OCI-LY3 (cell line): ENCODE measurements at regions not wholly inside any gene's neighbourhood (a gene's known extent, or its start where the extent isn't known, plus 50 kb on each side); places are given as distances from the start of the nearest gene placed in this dataset.

ENCODE experiments used
- H2AFZ ChIP-seq: fragments of 200-600, 300-600 bp; shearing (Covaris generic); 2 replicates; pipeline ENCODE4 v1.6.0; 2014; ENCODE audit warnings: antibody characterized with exemption, low read depth, low read length
- H3K27ac ChIP-seq: fragments of 200-600, 300-600 bp; sonication (generic); 2 replicates; pipeline ENCODE4 v1.5.1; 2014; ENCODE audit warnings: mild to moderate bottlenecking, low read length, moderate library complexity, mixed read lengths
- H3K27me3 ChIP-seq: fragments of 200-600, 300-600 bp; sonication (generic); 2 replicates; pipeline ENCODE4 v1.6.1; 2014; ENCODE audit warnings: low read depth, low read length, mixed read lengths
- H3K36me3 ChIP-seq: fragments of 200-600, 300-600 bp; sonication (generic); replicated peaks from 2 replicates; pipeline ENCODE3; 2014; ENCODE audit warnings: low read depth, low read length, mixed read lengths
- H3K4me1 ChIP-seq: fragments of 300-600, 200-600 bp; sonication (generic); 2 replicates; pipeline ENCODE4 v1.6.1; 2014; ENCODE audit warnings: low read length, mixed read lengths
- H3K4me2 ChIP-seq: fragments of 200-600, 300-600 bp; sonication (generic); 2 replicates; pipeline ENCODE4 v1.6.1; 2014; ENCODE audit warnings: low read length, mixed read lengths
- H3K4me3 ChIP-seq: fragments of 300-600, 200-600 bp; sonication (generic); 2 replicates; pipeline ENCODE4 v1.5.1; 2014; ENCODE audit warnings: antibody characterized with exemption, mild to moderate bottlenecking, low read length, moderate library complexity
- H3K79me2 ChIP-seq: fragments of 300-600, 200-600 bp; shearing (Covaris generic); 2 replicates; pipeline ENCODE4 v1.6.1; 2014; ENCODE audit warnings: mild to moderate bottlenecking, low read length, mixed read lengths
- H3K9ac ChIP-seq: fragments of 300-600, 200-600 bp; shearing (Covaris generic); 2 replicates; pipeline ENCODE4 v1.6.0; 2014; ENCODE audit warnings: mild to moderate bottlenecking, low read length, moderate library complexity
- H3K9me3 ChIP-seq: fragments of 200-600, 300-600 bp; shearing (Covaris generic); 2 replicates; pipeline ENCODE4 v1.6.1; 2014; ENCODE audit warnings: low read length, mixed read lengths; ENCODE audit not compliant: insufficient read depth
- H4K20me1 ChIP-seq: fragments of 200-600, 300-600 bp; sonication (generic); 2 replicates; pipeline ENCODE4 v1.6.1; 2016; ENCODE audit warnings: low read length, mixed read lengths; ENCODE audit not compliant: insufficient read depth
- CTCF ChIP-seq: fragments of 200-600, 300-600 bp; sonication (generic); IDR thresholded peaks from 2 replicates; pipeline ENCODE4 v1.5.1; 2014; ENCODE audit warnings: antibody characterized with exemption, low read length, low read depth
- EZH2phosphoT487 ChIP-seq: fragments of 200-600 bp; shearing (Covaris generic); IDR thresholded peaks from 2 replicates; pipeline ENCODE4 v1.6.1; 2018; ENCODE audit warnings: antibody characterized with exemption, mixed run types, low read depth

- Histone ChIP-seq H4K20me1 (no peaks in the 10 kb centered on the region), H3K27ac (no peak overlapping the region), H3K4me2 (no peak overlapping the region), H2AFZ (no peak overlapping the region), H3K79me2 (no peaks in the 10 kb centered on the region), H3K9ac (no peak overlapping the region), H3K9me3 (no peaks in the 10 kb centered on the region), H3K36me3 (no peaks in the 10 kb centered on the region), H3K4me1 (no peaks in the 10 kb centered on the region), H3K27me3 (peaks cover 11% of the 10 kb centered on the region; the same call in 1 of the 2 replicates), H3K4me3 (no peak overlapping the region)
- TF ChIP-seq EZH2phosphoT487 (no peak), CTCF (no peak)
These were observed 58.1 kb downstream of the KLF4 start for GRCh38 chr9:107431461-107431860.

DNA sequence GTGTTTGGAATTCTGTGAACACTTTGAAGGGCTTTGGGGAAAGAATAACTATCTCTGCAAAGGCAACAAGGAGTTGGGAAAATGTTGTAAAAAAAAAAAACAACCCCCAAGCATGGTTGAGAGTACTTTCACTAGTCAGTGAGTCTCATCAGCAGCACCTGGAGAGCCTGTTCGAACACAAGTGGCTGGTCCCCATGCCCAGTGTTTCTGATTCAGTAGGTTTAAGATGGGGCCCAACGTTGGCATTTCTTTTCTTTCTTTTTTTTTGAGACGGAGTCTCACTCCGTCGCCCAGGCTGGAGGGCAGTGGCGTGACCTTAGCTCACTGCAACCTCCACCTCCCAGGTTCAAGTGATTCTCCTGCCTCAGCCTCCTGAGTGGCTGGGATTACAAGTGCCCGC lies 59.5 kb downstream of the KLF4 start:
- TF ChIP-seq EZH2phosphoT487: no peak
- no peak for TF ChIP-seq CTCF
- H3K4me3 ChIP-seq: no peak overlapping the region
- H3K9ac ChIP-seq: no peak overlapping the region
- H3K4me2 ChIP-seq: no peak overlapping the region
- no peak overlapping the region for H3K27ac ChIP-seq
- H3K27me3 ChIP-seq: no peaks in the 10 kb centered on the region
- H4K20me1 ChIP-seq: no peaks in the 10 kb centered on the region
- H2AFZ ChIP-seq: no peak overlapping the region
- no peaks in the 10 kb centered on the region for H3K36me3 ChIP-seq
- H3K9me3 ChIP-seq: no peaks in the 10 kb centered on the region
- H3K79me2 ChIP-seq: no peaks in the 10 kb centered on the region
- H3K4me1 ChIP-seq: peaks cover under 1% of the 10 kb centered on the region; the same call in 1 of the 2 replicates

DNA sequence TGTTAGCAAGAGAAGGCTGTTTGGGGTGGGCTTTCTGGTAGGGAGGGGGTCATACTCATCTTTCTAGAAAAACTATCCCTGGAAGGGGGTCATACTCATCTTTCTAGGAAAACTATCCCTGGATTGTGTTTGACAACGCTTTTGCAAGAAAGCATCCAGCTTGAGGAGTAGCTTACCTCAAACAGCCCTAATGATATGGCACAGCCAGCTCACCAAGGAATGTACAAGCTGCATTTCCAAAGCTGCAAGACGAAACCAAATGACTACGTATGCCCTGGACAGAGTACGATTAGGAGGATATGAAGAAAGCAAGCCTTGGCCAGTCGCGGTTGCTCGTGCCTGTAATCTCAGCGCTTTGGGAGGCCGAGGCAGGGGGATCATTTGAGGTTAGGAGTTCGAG lies 63.4 kb downstream of the KLF4 start:
- Histone ChIP-seq H3K9ac (no peak overlapping the region), H3K27me3 (no peaks in the 10 kb centered on the region), H3K9me3 (no peaks in the 10 kb centered on the region), H3K79me2 (no peaks in the 10 kb centered on the region), H4K20me1 (no peaks in the 10 kb centered on the region), H3K36me3 (no peaks in the 10 kb centered on the region), H3K4me3 (no peak overlapping the region), H2AFZ (no peak overlapping the region), H3K4me1 (peaks cover 5% of the 10 kb centered on the region; the same call in 1 of the 2 replicates), H3K4me2 (no peak overlapping the region), H3K27ac (no peak overlapping the region)
- TF ChIP-seq EZH2phosphoT487 (no peak), CTCF (no peak)

GRCh38 chr9:107425101-107426025 lies 64.2 kb downstream of the KLF4 start:
- Histone ChIP-seq H3K79me2 (no peaks in the 10 kb centered on the region), H3K4me1 (peaks cover 5% of the 10 kb centered on the region; the same call in 1 of the 2 replicates), H3K36me3 (no peaks in the 10 kb centered on the region), H3K9ac (peak overlapping the region; percentile 38; the same call in 1 of the 2 replicates), H3K4me3 (peak overlapping the region; percentile 76), H3K27ac (no peak overlapping the region), H4K20me1 (no peaks in the 10 kb centered on the region), H3K4me2 (peak overlapping the region; percentile 91), H3K9me3 (no peaks in the 10 kb centered on the region), H2AFZ (peak overlapping the region; percentile 96), H3K27me3 (0 out of 2 replicates have a peak, but pooled peaks cover 5% of the 10 kb centered on the region)
- peak; percentile 73 for TF ChIP-seq CTCF
- TF ChIP-seq EZH2phosphoT487: no peak
